ENCODE measurements at regions not wholly inside any gene's neighbourhood (a gene's known extent, or its start where the extent isn't known, plus 50 kb on each side); places are given as distances from the start of the nearest gene placed in this dataset.

- Mint-ChIP-seq H3K4me3 (no peak overlapping the region), H3K36me3 (ENCODE audit: insufficient read depth in 1 of 3, low read depth in 3 of 3) (no peaks in the 10 kb centered on the region; a peak in 1 of 7 replicates), H3K4me1 (peaks cover 0 to 6% of the 10 kb centered on the region in 2 experiments; a peak in 1 of 4 replicates), H3K27me3 (ENCODE audit: low read depth) (peaks cover 20% of the 10 kb centered on the region), H3K27ac (no peak overlapping the region), H3K9me3 (no peaks in the 10 kb centered on the region; a peak in 1 of 5 replicates)
- no CpG with 5 or more reads among the region's 14 CpGs for WGBS (ENCODE audit: extremely low coverage, insufficient read length, low lambda C conversion rate)
- Histone ChIP-seq H3T11ph (ENCODE audit: low read length) (no peak overlapping the region), H2BK120ac (ENCODE audit: low read depth, low read length, poor library complexity, severe bottlenecking) (no peak overlapping the region), H2BK5ac (ENCODE audit: insufficient read length, low read length) (no peak overlapping the region), H3K56ac (ENCODE audit: insufficient read length, low read depth, low read length) (no peak overlapping the region), H3K9me3 (ENCODE audit: control insufficient read depth, low read depth, low read length) (no peaks in the 10 kb centered on the region), H3K4me2 (ENCODE audit: insufficient read depth, insufficient read length, low read length) (no peak overlapping the region), H3K79me2 (ENCODE audit: insufficient read depth, low read length) (no peaks in the 10 kb centered on the region), H3K79me1 (ENCODE audit: insufficient read depth, low read depth, low read length, poor library complexity, severe bottlenecking) (no peaks in the 10 kb centered on the region), H3K18ac (ENCODE audit: insufficient read length, low read depth, low read length) (no peak overlapping the region), H2BK15ac (ENCODE audit: low read depth, low read length) (no peak overlapping the region), H2BK12ac (ENCODE audit: insufficient read length, low read depth, low read length) (no peak overlapping the region), H3K23me2 (ENCODE audit: insufficient read length, low read depth, low read length, poor library complexity, severe bottlenecking) (no peaks in the 10 kb centered on the region), H4K20me1 (ENCODE audit: control insufficient read depth, insufficient read depth, insufficient read length) (no peaks in the 10 kb centered on the region), H3K23ac (ENCODE audit: insufficient read length, low read depth, low read length) (no peak overlapping the region), H3K4ac (ENCODE audit: low read depth, low read length) (no peak overlapping the region), H3K9ac (ENCODE audit: extremely low read depth, insufficient read length, low read length) (no peak overlapping the region), H4K91ac (ENCODE audit: insufficient read length, low read depth, low read length) (no peak overlapping the region), H4K5ac (ENCODE audit: insufficient read length, low read depth, low read length) (no peak overlapping the region), H4K8ac (replicated peaks; ENCODE audit: insufficient read length, low read depth, low read length) (no peak overlapping the region), H3K14ac (ENCODE audit: insufficient read depth, low read length) (no peak overlapping the region), H3K27ac (ENCODE audit: insufficient read length, low read depth, low read length) (no peak overlapping the region), H3K27me3 (ENCODE audit: insufficient read depth, low read length) (no peaks in the 10 kb centered on the region), H2BK20ac (ENCODE audit: low read depth, low read length, poor library complexity, severe bottlenecking) (no peak overlapping the region), H2AFZ (ENCODE audit: low read length) (no peak overlapping the region), H3K4me1 (ENCODE audit: insufficient read depth, low read length) (no peaks in the 10 kb centered on the region), H2AK5ac (ENCODE audit: insufficient read length, low read length) (no peak overlapping the region)
- DNase-seq: no peak
- TF ChIP-seq CTCF (conservative IDR thresholded peaks at IDR 0.05): no peak
These were observed 52.2 kb upstream of the HMGXB4 start for GRCh38 chr22:35204807-35205775.
